Stimulated activated CD4-positive, alpha-beta T cell treated with anti-CD3 and anti-CD28 coated beads, Interleukin-1b, Interleukin-23, amount 100 ng/mL, for 48 hours (primary cell): ENCODE measurements at regions not wholly inside any gene's neighbourhood (a gene's known extent, or its start where the extent isn't known, plus 50 kb on each side); places are given as distances from the start of the nearest gene placed in this dataset.

Source experiments
- DNase-seq: peaks from one replicate; pipeline ENCODE4 v3.0.0-alpha.2; 2020

- no peak for DNase-seq
These were observed 686.2 kb upstream of the NR2F2 start for GRCh38 chr15:95644100-95644875.

GRCh38 chr15:95645791-95646338 lies 684.6 kb upstream of the NR2F2 start:
- no peak for DNase-seq

GRCh38 chr15:95646484-95647273 lies 683.8 kb upstream of the NR2F2 start:
- no peak for DNase-seq

- no peak for DNase-seq
These were observed 682.8 kb upstream of the NR2F2 start for GRCh38 chr15:95647531-95648277.

- DNase-seq, result no peak
These were observed 677.1 kb upstream of the NR2F2 start for GRCh38 chr15:95653361-95653805.

GRCh38 chr15:95655089-95655607 lies 675.4 kb upstream of the NR2F2 start:
- DNase-seq, result no peak

GRCh38 chr15:95656595-95656994 lies 673.9 kb upstream of the NR2F2 start:
- DNase-seq, result no peak

GRCh38 chr15:95658799-95659198 lies 671.7 kb upstream of the NR2F2 start:
- DNase-seq, result no peak

- no peak for DNase-seq
These were observed 670.8 kb upstream of the NR2F2 start for GRCh38 chr15:95659656-95660055.

GRCh38 chr15:95662638-95663037 lies 667.9 kb upstream of the NR2F2 start:
- no peak for DNase-seq

- no peak for DNase-seq
These were observed 667.1 kb upstream of the NR2F2 start for GRCh38 chr15:95663156-95664100.

- DNase-seq, result no peak
These were observed 666.0 kb upstream of the NR2F2 start for GRCh38 chr15:95664450-95664849.

- DNase-seq, result no peak
These were observed 661.2 kb upstream of the NR2F2 start for GRCh38 chr15:95669146-95669922.

GRCh38 chr15:95674031-95674430 lies 656.5 kb upstream of the NR2F2 start:
- no peak for DNase-seq

GRCh38 chr15:95676500-95676899 lies 654.0 kb upstream of the NR2F2 start:
- DNase-seq, result no peak

GRCh38 chr15:95679847-95680582 lies 650.5 kb upstream of the NR2F2 start:
- no peak for DNase-seq

- DNase-seq, result no peak
These were observed 649.8 kb upstream of the NR2F2 start for GRCh38 chr15:95680728-95681127.

GRCh38 chr15:95681836-95682544 lies 648.5 kb upstream of the NR2F2 start:
- no peak for DNase-seq

GRCh38 chr15:95684126-95684525 lies 646.4 kb upstream of the NR2F2 start:
- no peak for DNase-seq
